Adrenal gland (tissue), 9 donors: ENCODE measurements at regions not wholly inside any gene's neighbourhood (a gene's known extent, or its start where the extent isn't known, plus 50 kb on each side); places are given as distances from the start of the nearest gene placed in this dataset.

Experiments
- DNase-seq, 7 donors: peaks; one replicate each; pipeline ENCODE4 v3.0.0-alpha.2; 2019 to 2020
- H3K27ac ChIP-seq, 5 donors: fragments of 200-600 bp; sonication (generic) in 4 of 5; 1 replicate in 3 of 5; 2 replicates in 2 of 5; pipeline versions ENCODE4 v1.5.1 to v1.8.0; 2016 to 2020; ENCODE audit warnings: mild to moderate bottlenecking in 1 of 5
- H3K27me3 ChIP-seq: fragments of 200-600 bp; 2 replicates; pipeline ENCODE4 v1.8.0; 2021
- H3K36me3 ChIP-seq, 2 donors: fragments of 200-600 bp; replicated peaks in 1 of 2; 1 replicate in 1 of 2; 2 replicates in 1 of 2; pipeline versions ENCODE4 v1.5.1 to v1.8.0; 2018 to 2022
- H3K4me1 ChIP-seq, 2 donors: fragments of 200-600 bp; replicated peaks in 1 of 2; 1 replicate in 1 of 2; 2 replicates in 1 of 2; pipeline versions ENCODE4 v1.5.1 to v1.8.0; 2018 to 2021
- H3K4me3 ChIP-seq, 4 donors: fragments of 200-600 bp; sonication (generic) in 3 of 4; one replicate each; pipeline ENCODE4 v1.5.1; 2016 to 2018
- H3K9me3 ChIP-seq, 3 donors: fragments of 200-600 bp; sonication (generic) in 1 of 3; replicated peaks in 1 of 3; 1 replicate in 2 of 3; 2 replicates in 1 of 3; pipeline versions ENCODE4 v1.5.1 to v1.8.0; 2016 to 2021
- CTCF ChIP-seq, 6 experiments: fragments of 450-650 bp in 4 of 6; fragments of 200-600 bp in 2 of 6; sonication (generic) in 1 of 6; IDR thresholded peaks; 1 replicate in 5 of 6; 2 replicates in 1 of 6; pipeline versions ENCODE4 v1.5.1 to v1.8.0; 2016 to 2021; ENCODE audit warnings: antibody characterized with exemption in 6 of 6, mild to moderate bottlenecking in 2 of 6, moderate library complexity in 1 of 6
- POLR2A ChIP-seq, 2 donors: fragments of 450-650 bp; IDR thresholded peaks; one replicate each; pipeline ENCODE4 v1.6.1; 2017; ENCODE audit warnings: antibody characterized with exemption in 2 of 2, mild to moderate bottlenecking in 2 of 2, moderate library complexity in 1 of 2
- WGBS, 4 donors: extraction: QIAGEN DNeasy Blood & Tissue Kit in 2 of 4; methylation state at CpG; one replicate each; pipeline versions ENCODE4 v1.1.5 to v1.1.7; 2013 to 2017; 5-methylcytosine and 5-hydroxymethylcytosine counted together
- intact Hi-C, 2 donors: fragments of 100-400 bp; cut with DNase I; formaldehyde crosslinking; loops; one replicate each; pipeline versions ENCODE4 v1.14.1 to v1.15.0; 2022 to 2023
- donor health status: healthy with polysubstance abuse.
- donor health status: Bipolar disorder and iron deficiency.
- donor health status: DM: yes; HTN: yes; CAD: no.
- donor health status: DM: no; HTN: no; CAD: no.
- donor health status: DM: no; HTN: no; CAD: no.

- Histone ChIP-seq H3K27ac (no peak overlapping the region), H3K9me3 (no peaks in the 10 kb centered on the region), H3K4me3 (no peak overlapping the region), H3K4me1 (no peaks in the 10 kb centered on the region), H3K36me3 (no peaks in the 10 kb centered on the region), H3K27me3 (no peaks in the 10 kb centered on the region)
- TF ChIP-seq POLR2A (IDR thresholded peaks at IDR 0.05) (no peak), CTCF (IDR thresholded peaks at IDR 0.05) (no peak)
- no peak for DNase-seq
- WGBS, 4 donors: 83 to 90% (median 88%) methylated on average over 2 of the region's 2 CpGs
- intact Hi-C loops: no loop called here
Measured at GRCh38 chr16:50485232-50485631, 63.0 kb upstream of the NKD1 start.

GRCh38 chr16:50482271-50482670 is 65.9 kb upstream of the NKD1 start:
- Histone ChIP-seq H3K9me3 (no peaks in the 10 kb centered on the region), H3K4me1 (no peaks in the 10 kb centered on the region), H3K4me3 (no peak overlapping the region), H3K27ac (no peak overlapping the region), H3K27me3 (peaks cover 8% of the 10 kb centered on the region), H3K36me3 (no peaks in the 10 kb centered on the region)
- TF ChIP-seq POLR2A (IDR thresholded peaks at IDR 0.05): no peak
- 72 to 91% (median 85%) methylated on average over 5 of the region's 5 CpGs for WGBS, 4 donors
- intact Hi-C loops: no loop called here
- DNase-seq: no peak

GRCh38 chr16:50480206-50480605 is 68.0 kb upstream of the NKD1 start:
- Histone ChIP-seq H3K4me1 (no peaks in the 10 kb centered on the region), H3K27ac (no peak overlapping the region), H3K9me3 (no peaks in the 10 kb centered on the region), H3K27me3 (peaks cover 8% of the 10 kb centered on the region), H3K36me3 (no peaks in the 10 kb centered on the region), H3K4me3 (no peak overlapping the region)
- TF ChIP-seq POLR2A (IDR thresholded peaks at IDR 0.05) (no peak), CTCF (IDR thresholded peaks at IDR 0.05) (no peak)
- WGBS, 4 donors: 70 to 84% (median 79%) methylated on average over 3 of the region's 3 CpGs
- DNase-seq: no peak
- intact Hi-C loops: no loop called here

GRCh38 chr16:50479771-50480170 is 68.4 kb upstream of the NKD1 start:
- intact Hi-C loops: no loop called here
- TF ChIP-seq POLR2A (IDR thresholded peaks at IDR 0.05) (no peak), CTCF (IDR thresholded peaks at IDR 0.05) (no peak)
- DNase-seq: no peak
- no peaks in the 10 kb centered on the region for H3K36me3 ChIP-seq
- no peak overlapping the region for H3K4me3 ChIP-seq
- H3K27me3 ChIP-seq: peaks cover 8% of the 10 kb centered on the region
- no peaks in the 10 kb centered on the region for H3K9me3 ChIP-seq
- H3K4me1 ChIP-seq: no peaks in the 10 kb centered on the region
- no peak overlapping the region for H3K27ac ChIP-seq
- WGBS, 4 donors: 86 to 89% (median 87%) methylated on average over 5 of the region's 5 CpGs

GRCh38 chr16:50478773-50479149 is 69.4 kb upstream of the NKD1 start:
- DNase-seq: no peak

More at GRCh38 chr16:50478773-50479149, 69.4 kb upstream of the NKD1 start:
- no peak overlapping the region for H3K27ac ChIP-seq
- 70 to 90% (median 77%) methylated on average over 3 to 9 of the region's 9 CpGs for whole genome bisulfite sequencing, 4 donors
- intact Hi-C loops: no loop called here
- no peaks in the 10 kb centered on the region for H3K9me3 ChIP-seq
- H3K27me3 ChIP-seq: peaks cover 8% of the 10 kb centered on the region
- TF ChIP-seq CTCF (IDR thresholded peaks at IDR 0.05) (no peak), POLR2A (IDR thresholded peaks at IDR 0.05) (no peak)
- H3K4me1 ChIP-seq: no peaks in the 10 kb centered on the region
- no peak overlapping the region for H3K4me3 ChIP-seq
- no peaks in the 10 kb centered on the region for H3K36me3 ChIP-seq
